Lung (tissue), 11 donors: ENCODE measurements at regions not wholly inside any gene's neighbourhood (a gene's known extent, or its start where the extent isn't known, plus 50 kb on each side); places are given as distances from the start of the nearest gene placed in this dataset.

ENCODE experiments used
- ATAC-seq: fragments of 200-7000 bp; cut with Tn5 transposase; one replicate; pipeline ENCODE4 v1.9.1; 2020; ENCODE audit warnings: moderate number of reproducible peaks; ENCODE audit not compliant: insufficient read depth, low FRiP score
- DNase-seq, 3 donors: peaks; one replicate each; pipeline ENCODE4 v3.0.0-alpha.2; 2013 to 2017
- H3K27ac ChIP-seq, 2 donors: one replicate each; pipeline ENCODE4 v1.5.1; 2013; ENCODE audit warnings: mild to moderate bottlenecking in 2 of 2, moderate library complexity in 2 of 2, control low read depth in 1 of 2, inconsistent platforms in 1 of 2, low read depth in 1 of 2, low read length in 1 of 2
- H3K27me3 ChIP-seq, 3 donors: one replicate each; pipeline ENCODE4 v1.5.1; 2013; ENCODE audit warnings: low read length in 2 of 3; ENCODE audit not compliant: control insufficient read depth in 3 of 3, insufficient read depth in 3 of 3
- H3K36me3 ChIP-seq, 4 donors: one replicate each; pipeline ENCODE4 v1.5.1; 2013; ENCODE audit warnings: low read length in 4 of 4, mild to moderate bottlenecking in 1 of 4, moderate library complexity in 1 of 4; ENCODE audit not compliant: control insufficient read depth in 4 of 4, insufficient read depth in 4 of 4
- H3K4me1 ChIP-seq, 5 donors: one replicate each; pipeline ENCODE4 v1.5.1; 2013; ENCODE audit warnings: low read length in 5 of 5, mild to moderate bottlenecking in 2 of 5, moderate library complexity in 1 of 5; ENCODE audit not compliant: control insufficient read depth in 5 of 5, insufficient read depth in 5 of 5
- H3K4me3 ChIP-seq: one replicate; pipeline ENCODE4 v1.5.1; 2013; ENCODE audit warnings: mild to moderate bottlenecking, control low read depth, moderate library complexity
- H3K9ac ChIP-seq, 2 donors: one replicate each; pipeline ENCODE4 v1.5.1; 2013; ENCODE audit warnings: low read length in 2 of 2, control low read depth in 1 of 2; ENCODE audit not compliant: insufficient read depth in 1 of 2
- H3K9me3 ChIP-seq, 4 donors: one replicate each; pipeline ENCODE4 v1.5.1; 2013; ENCODE audit warnings: low read length in 3 of 4, mild to moderate bottlenecking in 1 of 4, moderate library complexity in 1 of 4; ENCODE audit not compliant: control insufficient read depth in 4 of 4, insufficient read depth in 3 of 4
- WGBS, 2 donors: extraction: QIAGEN DNeasy Blood & Tissue Kit; methylation state at CpG; one replicate each; pipeline ENCODE4 v1.1.7; 2013; 5-methylcytosine and 5-hydroxymethylcytosine counted together
- TF ChIP-seq, protein P1 (sequence below): IDR thresholded peaks from 2 replicates; pipeline ENCODE4 v1.5.1; 2012; ENCODE audit warnings: mild to moderate bottlenecking; ENCODE audit errors: control extremely low read depth, extremely low read depth
- donor health status: control.
- donor health status: control.
- donor health status: Bipolar disorder and iron deficiency.
- donor health status: healthy.
- donor health status: DM: yes; HTN: yes; CAD: no.

DNA sequence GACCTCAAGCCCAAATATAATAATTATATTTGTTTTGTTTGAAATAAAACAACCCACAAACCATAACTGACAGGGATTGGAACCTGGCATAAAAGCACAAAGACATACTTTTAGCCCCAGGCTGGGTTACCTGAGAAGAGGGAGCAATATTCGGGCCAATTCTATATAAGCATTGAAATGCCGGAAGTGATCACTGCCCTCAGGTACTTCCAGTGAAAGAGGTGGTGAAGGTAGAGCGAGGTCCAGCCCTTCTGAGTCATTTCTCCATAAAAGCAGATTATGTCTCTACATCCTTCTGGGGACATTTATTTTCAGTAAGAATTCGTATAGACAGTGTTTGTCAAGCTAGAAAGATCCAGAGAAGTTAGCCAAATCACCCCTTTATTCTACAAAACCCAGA lies 59.6 kb downstream of the GCNT4 start:
- H3K9ac ChIP-seq, result no peak overlapping the region
- WGBS, 2 donors, result 73 to 81% methylated on average over 4 of the region's 4 CpGs
- DNase-seq (no peak), ATAC-seq (no peak)
- no peaks in the 10 kb centered on the region for H3K36me3 ChIP-seq
- no peaks in the 10 kb centered on the region for H3K4me1 ChIP-seq
- peaks cover 0 to 8% (median 2%) of the 10 kb centered on the region in 4 donors for H3K9me3 ChIP-seq
- TF ChIP-seq, protein P1, sequence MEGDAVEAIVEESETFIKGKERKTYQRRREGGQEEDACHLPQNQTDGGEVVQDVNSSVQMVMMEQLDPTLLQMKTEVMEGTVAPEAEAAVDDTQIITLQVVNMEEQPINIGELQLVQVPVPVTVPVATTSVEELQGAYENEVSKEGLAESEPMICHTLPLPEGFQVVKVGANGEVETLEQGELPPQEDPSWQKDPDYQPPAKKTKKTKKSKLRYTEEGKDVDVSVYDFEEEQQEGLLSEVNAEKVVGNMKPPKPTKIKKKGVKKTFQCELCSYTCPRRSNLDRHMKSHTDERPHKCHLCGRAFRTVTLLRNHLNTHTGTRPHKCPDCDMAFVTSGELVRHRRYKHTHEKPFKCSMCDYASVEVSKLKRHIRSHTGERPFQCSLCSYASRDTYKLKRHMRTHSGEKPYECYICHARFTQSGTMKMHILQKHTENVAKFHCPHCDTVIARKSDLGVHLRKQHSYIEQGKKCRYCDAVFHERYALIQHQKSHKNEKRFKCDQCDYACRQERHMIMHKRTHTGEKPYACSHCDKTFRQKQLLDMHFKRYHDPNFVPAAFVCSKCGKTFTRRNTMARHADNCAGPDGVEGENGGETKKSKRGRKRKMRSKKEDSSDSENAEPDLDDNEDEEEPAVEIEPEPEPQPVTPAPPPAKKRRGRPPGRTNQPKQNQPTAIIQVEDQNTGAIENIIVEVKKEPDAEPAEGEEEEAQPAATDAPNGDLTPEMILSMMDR, result no peak
- no peak overlapping the region for H3K4me3 ChIP-seq
- H3K27me3 ChIP-seq, result peaks cover 0 to 2% (median 0%) of the 10 kb centered on the region in 3 donors
- no peak overlapping the region for H3K27ac ChIP-seq

DNA sequence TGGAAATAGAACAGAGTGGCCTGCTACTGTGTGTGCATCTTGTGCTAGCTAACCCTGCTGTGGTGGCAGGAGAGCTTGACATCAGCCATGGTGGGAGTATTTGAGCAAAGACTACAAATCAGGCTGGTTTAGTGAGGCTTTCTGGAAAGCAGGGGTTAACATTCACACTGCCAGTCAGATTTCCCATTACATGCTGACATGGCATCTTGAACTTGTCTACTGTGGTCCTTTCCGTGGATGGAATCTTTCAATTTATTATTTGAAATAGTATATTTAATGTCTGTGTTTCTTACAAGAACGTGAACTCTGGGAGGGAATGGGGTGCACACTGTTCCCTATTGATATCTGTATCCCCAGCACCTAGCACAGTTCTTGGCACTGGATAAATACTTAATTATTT lies 60.8 kb downstream of the GCNT4 start:
- TF ChIP-seq, protein P1, result no peak
- H3K36me3 ChIP-seq, result no peaks in the 10 kb centered on the region
- peaks cover 0 to 2% (median 0%) of the 10 kb centered on the region in 3 donors for H3K27me3 ChIP-seq
- peaks cover 0 to 8% (median 2%) of the 10 kb centered on the region in 4 donors for H3K9me3 ChIP-seq
- no peak overlapping the region for H3K27ac ChIP-seq
- WGBS, 2 donors, result 84 to 92% methylated on average over 2 of the region's 2 CpGs
- no peak for ATAC-seq
- DNase-seq, result no peak
- no peaks in the 10 kb centered on the region for H3K4me1 ChIP-seq
- H3K4me3 ChIP-seq, result no peak overlapping the region
- H3K9ac ChIP-seq, result no peak overlapping the region

DNA sequence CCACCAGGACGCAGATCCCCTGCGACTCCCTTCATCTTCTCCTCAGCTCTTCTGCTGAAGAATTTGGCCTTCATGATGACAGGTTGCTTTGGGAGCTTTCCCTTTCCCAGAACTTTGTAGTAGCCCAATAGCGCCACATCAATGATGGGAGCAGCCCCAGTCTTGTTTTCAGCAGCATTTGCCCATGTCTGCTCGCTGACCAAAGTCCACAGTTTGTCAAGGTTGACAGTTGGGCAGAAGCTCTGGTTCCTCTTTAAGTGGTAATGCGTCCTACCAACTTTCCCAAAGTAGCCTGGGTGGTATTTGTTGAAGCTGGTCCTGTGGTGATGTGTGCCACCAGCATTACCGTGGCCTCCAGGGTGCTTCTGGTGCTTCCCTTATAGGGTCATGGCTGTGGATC lies 62.2 kb downstream of the GCNT4 start:
- 90 to 94% methylated on average over 6 of the region's 6 CpGs for WGBS, 2 donors
- peaks cover 0 to 8% (median 1%) of the 10 kb centered on the region in 4 donors for H3K9me3 ChIP-seq
- no peak for ATAC-seq
- no peaks in the 10 kb centered on the region for H3K4me1 ChIP-seq
- H3K36me3 ChIP-seq, result no peaks in the 10 kb centered on the region
- H3K27ac ChIP-seq, result no peak overlapping the region
- no peak overlapping the region for H3K4me3 ChIP-seq
- TF ChIP-seq, protein P1, result no peak
- H3K9ac ChIP-seq, result no peak overlapping the region
- DNase-seq, result no peak
- H3K27me3 ChIP-seq, result peaks cover 0 to 2% (median 0%) of the 10 kb centered on the region in 3 donors
